ENCODE measurements at regions not wholly inside any gene's neighbourhood (a gene's known extent, or its start where the extent isn't known, plus 50 kb on each side); places are given as distances from the start of the nearest gene placed in this dataset.
"Not testable (repeated sequence)": the region's sequence is repeated elsewhere in the genome, so short reads cannot be mapped to it uniquely, and the experiment has no call there.

- DNase-seq: no peak
Observed at GRCh38 chr3:20810555-20810954, 624.5 kb upstream of the SGO1 start.

GRCh38 chr3:20809356-20809755, 623.4 kb upstream of the SGO1 start:
- DNase-seq: no peak

- no peak for DNase-seq
Observed at GRCh38 chr3:20808864-20809263, 622.9 kb upstream of the SGO1 start.

GRCh38 chr3:20798666-20799065, 612.7 kb upstream of the SGO1 start:
- no peak for DNase-seq

- DNase-seq: no peak
Observed at GRCh38 chr3:20787005-20787404, 601.0 kb upstream of the SGO1 start.

GRCh38 chr3:20776692-20777091, 590.7 kb upstream of the SGO1 start:
- DNase-seq: no peak

GRCh38 chr3:20776286-20776685, 590.3 kb upstream of the SGO1 start:
- no peak for DNase-seq

- no peak for DNase-seq
Observed at GRCh38 chr3:20773320-20773984, 587.4 kb upstream of the SGO1 start.

GRCh38 chr3:20772869-20773268, 586.9 kb upstream of the SGO1 start:
- no peak for DNase-seq

GRCh38 chr3:20769430-20769829, 583.4 kb upstream of the SGO1 start:
- DNase-seq: no peak

GRCh38 chr3:20760981-20761380, 575.0 kb upstream of the SGO1 start:
- DNase-seq: no peak

- DNase-seq: no peak
Observed at GRCh38 chr3:20752416-20752815, 566.4 kb upstream of the SGO1 start.

GRCh38 chr3:20751296-20751695, 565.3 kb upstream of the SGO1 start:
- DNase-seq: no peak

- no peak for DNase-seq
Observed at GRCh38 chr3:20747741-20748140, 561.7 kb upstream of the SGO1 start.

GRCh38 chr3:20743553-20744321, 557.7 kb upstream of the SGO1 start:
- no peak for DNase-seq

GRCh38 chr3:20742903-20743552, 557.0 kb upstream of the SGO1 start:
- DNase-seq: no peak

- DNase-seq: no peak
Observed at GRCh38 chr3:20741381-20741780, 555.4 kb upstream of the SGO1 start.

GRCh38 chr3:20739814-20740213, 553.8 kb upstream of the SGO1 start:
- no peak for DNase-seq

- no peak for DNase-seq
Observed at GRCh38 chr3:20736287-20736852, 550.4 kb upstream of the SGO1 start.

- no peak for DNase-seq
Observed at GRCh38 chr3:20729185-20729584, 543.2 kb upstream of the SGO1 start.

GRCh38 chr3:20726786-20727185, 540.8 kb upstream of the SGO1 start:
- DNase-seq: no peak

GRCh38 chr3:20724241-20724640, 538.2 kb upstream of the SGO1 start:
- no peak for DNase-seq

GRCh38 chr3:20716425-20716824, 530.4 kb upstream of the SGO1 start:
- DNase-seq: not testable (repeated sequence)

GRCh38 chr3:20701641-20702040, 515.6 kb upstream of the SGO1 start:
- DNase-seq: no peak

Data from activated CD8-positive, alpha-beta memory T cell treated with anti-CD3 and anti-CD28 coated beads, Interleukin-2, amount 50 U/mL, for 48 hours (primary cell).